GM21367 (cell line): ENCODE measurements at regions not wholly inside any gene's neighbourhood (a gene's known extent, or its start where the extent isn't known, plus 50 kb on each side); places are given as distances from the start of the nearest gene placed in this dataset.
A peak's percentile ranks its signal among the peaks of the same experiment; 100 is the strongest.

Experiments used
- ATAC-seq: cut with Tn5 transposase; IDR thresholded peaks from one replicate; pipeline ENCODE4 v1.9.1; 2021; ENCODE audit not compliant: unreplicated experiment

- ATAC-seq: no peak
Observed at GRCh38 chr6:114471450-114471849, 128.6 kb upstream of the HS3ST5 start.

GRCh38 chr6:114467931-114468330, 125.1 kb upstream of the HS3ST5 start:
- no peak for ATAC-seq

- no peak for ATAC-seq
Observed at GRCh38 chr6:114465511-114465910, 122.7 kb upstream of the HS3ST5 start.

GRCh38 chr6:114453737-114454276, 111.0 kb upstream of the HS3ST5 start:
- no peak for ATAC-seq

- no peak for ATAC-seq
Observed at GRCh38 chr6:114452785-114453401, 110.1 kb upstream of the HS3ST5 start.

- no peak for ATAC-seq
Observed at GRCh38 chr6:114450631-114451030, 107.8 kb upstream of the HS3ST5 start.

GRCh38 chr6:114449659-114450058, 106.8 kb upstream of the HS3ST5 start:
- no peak for ATAC-seq

GRCh38 chr6:114446342-114446741, 103.5 kb upstream of the HS3ST5 start:
- no peak for ATAC-seq

- ATAC-seq: no peak
Observed at GRCh38 chr6:114445846-114446245, 103.0 kb upstream of the HS3ST5 start.

- no peak for ATAC-seq
Observed at GRCh38 chr6:114439411-114439810, 96.6 kb upstream of the HS3ST5 start.

GRCh38 chr6:114437235-114437634, 94.4 kb upstream of the HS3ST5 start:
- no peak for ATAC-seq

- no peak for ATAC-seq
Observed at GRCh38 chr6:114436691-114437090, 93.9 kb upstream of the HS3ST5 start.

GRCh38 chr6:114435985-114436384, 93.2 kb upstream of the HS3ST5 start:
- ATAC-seq: no peak

- no peak for ATAC-seq
Observed at GRCh38 chr6:114432400-114432799, 89.6 kb upstream of the HS3ST5 start.

GRCh38 chr6:114431641-114432040, 88.8 kb upstream of the HS3ST5 start:
- no peak for ATAC-seq

- ATAC-seq: no peak
Observed at GRCh38 chr6:114430534-114431124, 87.8 kb upstream of the HS3ST5 start.

- no peak for ATAC-seq
Observed at GRCh38 chr6:114428341-114428740, 85.5 kb upstream of the HS3ST5 start.

- no peak for ATAC-seq
Observed at GRCh38 chr6:114421199-114421598, 78.4 kb upstream of the HS3ST5 start.

- peak; percentile 82 for ATAC-seq
Observed at GRCh38 chr6:114419175-114419574, 76.4 kb upstream of the HS3ST5 start.

- ATAC-seq: no peak
Observed at GRCh38 chr6:114418304-114418972, 75.6 kb upstream of the HS3ST5 start.

GRCh38 chr6:114407426-114408035, 64.7 kb upstream of the HS3ST5 start:
- no peak for ATAC-seq
